Neural cell (in vitro differentiated cells): ENCODE measurements at regions not wholly inside any gene's neighbourhood (a gene's known extent, or its start where the extent isn't known, plus 50 kb on each side); places are given as distances from the start of the nearest gene placed in this dataset.

Experiments
- H2AFZ ChIP-seq: fragments of 200-600, 300-800 bp; sonication (generic), shearing (Covaris generic); 2 replicates; pipeline ENCODE4 v1.6.0; 2014; ENCODE audit warnings: low read depth, mild to moderate bottlenecking, antibody characterized with exemption, low read length, moderate library complexity
- H3F3A ChIP-seq: fragments of 200-600 bp; shearing (Covaris generic); 2 replicates; pipeline ENCODE4 v1.6.1; 2016; ENCODE audit warnings: mild to moderate bottlenecking, moderate library complexity, mixed read lengths, antibody characterized with exemption, low read length; ENCODE audit not compliant: insufficient read depth, poor library complexity, severe bottlenecking
- H3K27ac ChIP-seq: fragments of 200-600, 300-800 bp; sonication (generic), shearing (Covaris generic); 2 replicates; pipeline ENCODE4 v1.5.1; 2014; ENCODE audit warnings: mild to moderate bottlenecking, low read length, moderate library complexity
- H3K27me3 ChIP-seq: fragments of 300-800, 200-600 bp; sonication (generic), shearing (Covaris generic); 2 replicates; pipeline ENCODE4 v1.6.0; 2014; ENCODE audit warnings: mild to moderate bottlenecking, low read depth, low read length, moderate library complexity; ENCODE audit not compliant: insufficient read depth
- H3K36me3 ChIP-seq: fragments of 300-800, 200-600 bp; sonication (generic), shearing (Covaris generic); 2 replicates; pipeline ENCODE4 v1.5.1; 2014; ENCODE audit warnings: mild to moderate bottlenecking, antibody characterized with exemption, low read length, moderate library complexity; ENCODE audit not compliant: insufficient read depth
- H3K4me2 ChIP-seq: fragments of 300-800, 200-600 bp; sonication (generic), shearing (Covaris generic); 2 replicates; pipeline ENCODE4 v1.6.0; 2014; ENCODE audit warnings: mild to moderate bottlenecking, low read length
- H3K4me3 ChIP-seq: fragments of 300-800, 200-600 bp; sonication (generic), shearing (Covaris generic); 2 replicates; pipeline ENCODE4 v1.5.1; 2014; ENCODE audit warnings: mild to moderate bottlenecking, low read length, moderate library complexity
- H3K79me2 ChIP-seq: fragments of 200-600 bp; shearing (Covaris generic); replicated peaks from 2 replicates; pipeline ENCODE4 v1.6.0; 2014; ENCODE audit warnings: mild to moderate bottlenecking, low read length, moderate library complexity; ENCODE audit not compliant: insufficient read depth
- H3K9ac ChIP-seq: fragments of 300-800, 200-600 bp; sonication (generic), shearing (Covaris generic); 2 replicates; pipeline ENCODE4 v1.6.1; 2016; ENCODE audit warnings: mild to moderate bottlenecking, low read length, mixed read lengths
- H3K9me2 ChIP-seq: fragments of 200-600 bp; shearing (Covaris generic); 2 replicates; pipeline ENCODE4 v1.6.1; 2016; ENCODE audit warnings: mild to moderate bottlenecking, low read length, mixed read lengths; ENCODE audit not compliant: insufficient read depth
- H3K9me3 ChIP-seq: fragments of 200-600, 300-800 bp; sonication (generic), shearing (Covaris generic); 2 replicates; pipeline ENCODE4 v1.6.1; 2016; ENCODE audit warnings: mild to moderate bottlenecking, mixed run types, low read length, moderate library complexity, mixed read lengths
- H4K20me1 ChIP-seq: fragments of 200-600 bp; shearing (Covaris generic); 2 replicates; pipeline ENCODE4 v1.6.1; 2016; ENCODE audit warnings: mild to moderate bottlenecking, mixed run types; ENCODE audit not compliant: insufficient read depth
- EP300 ChIP-seq: fragments of 450-650 bp; conservative IDR thresholded peaks from 2 replicates; pipeline ENCODE4 v1.6.1; 2014; ENCODE audit warnings: antibody characterized with exemption, mild to moderate bottlenecking, moderate library complexity; ENCODE audit not compliant: poor library complexity, severe bottlenecking
- EZH2 ChIP-seq: fragments of 200-600, 300-800 bp; shearing (Covaris generic), sonication (generic); IDR thresholded peaks from 2 replicates; pipeline ENCODE4 v1.6.1; 2014; ENCODE audit warnings: antibody characterized with exemption, low read length, borderline replicate concordance, mild to moderate bottlenecking; ENCODE audit not compliant: insufficient read depth, poor library complexity, severe bottlenecking
- MXI1 ChIP-seq: fragments of 450-650 bp; conservative IDR thresholded peaks from 2 replicates; pipeline ENCODE4 v1.6.1; 2014; ENCODE audit warnings: antibody characterized with exemption, mild to moderate bottlenecking; ENCODE audit not compliant: poor library complexity, severe bottlenecking
- POLR2AphosphoS5 ChIP-seq: IDR thresholded peaks from 2 replicates; pipeline ENCODE4 v1.6.1; 2012
- RAD21 ChIP-seq: fragments of 450-650 bp; conservative IDR thresholded peaks from 2 replicates; pipeline ENCODE4 v1.6.1; 2014; ENCODE audit warnings: antibody characterized with exemption, mild to moderate bottlenecking, moderate library complexity
- SMC3 ChIP-seq: fragments of 450-650 bp; conservative IDR thresholded peaks from 2 replicates; pipeline ENCODE4 v1.6.1; 2014; ENCODE audit warnings: antibody characterized with exemption, mild to moderate bottlenecking, moderate library complexity; ENCODE audit not compliant: poor library complexity
- TAF1 ChIP-seq: IDR thresholded peaks from 2 replicates; pipeline ENCODE4 v1.6.1; 2012; ENCODE audit warnings: low read depth
- TF ChIP-seq, protein P1 (sequence below): IDR thresholded peaks from 2 replicates; pipeline ENCODE4 v1.6.1; 2012; ENCODE audit warnings: borderline replicate concordance
- TF ChIP-seq, protein P2 (sequence below): fragments of 450-650 bp; IDR thresholded peaks from 2 replicates; pipeline ENCODE4 v1.5.1; 2014; ENCODE audit warnings: antibody characterized with exemption, mild to moderate bottlenecking, moderate library complexity; ENCODE audit not compliant: poor library complexity, severe bottlenecking

DNA sequence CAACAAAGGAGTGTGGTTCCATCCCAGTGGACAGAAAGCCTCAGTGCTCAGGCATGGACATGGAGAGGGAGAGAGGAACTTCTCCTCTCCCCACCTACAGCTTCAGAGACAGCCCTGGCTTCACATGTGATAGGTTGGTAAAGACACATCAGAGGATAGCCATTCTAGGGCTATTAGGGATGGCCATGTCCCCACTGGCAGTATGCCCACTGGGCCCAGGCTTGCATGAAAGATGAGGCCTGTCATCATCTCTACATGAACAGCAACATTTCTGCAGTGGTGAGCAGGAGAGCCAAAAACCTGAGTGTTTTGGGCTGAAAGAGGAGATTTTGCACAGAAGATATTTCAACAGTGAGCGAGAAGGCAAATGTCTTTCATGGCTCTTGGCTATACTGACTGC is 517.2 kb downstream of the NR4A2 start:
- Histone ChIP-seq H4K20me1 (no peaks in the 10 kb centered on the region), H3K27me3 (no peaks in the 10 kb centered on the region), H3K79me2 (no peaks in the 10 kb centered on the region), H2AFZ (no peak overlapping the region), H3K9ac (no peak overlapping the region), H3K4me3 (no peak overlapping the region), H3K9me2 (no peaks in the 10 kb centered on the region), H3K27ac (no peak overlapping the region), H3K36me3 (no peaks in the 10 kb centered on the region), H3F3A (no peaks in the 10 kb centered on the region), H3K9me3 (peaks cover 6% of the 10 kb centered on the region), H3K4me2 (no peak overlapping the region)
- TF ChIP-seq EP300 = no peak
- TF ChIP-seq TAF1 = no peak
- TF ChIP-seq, protein P1, sequence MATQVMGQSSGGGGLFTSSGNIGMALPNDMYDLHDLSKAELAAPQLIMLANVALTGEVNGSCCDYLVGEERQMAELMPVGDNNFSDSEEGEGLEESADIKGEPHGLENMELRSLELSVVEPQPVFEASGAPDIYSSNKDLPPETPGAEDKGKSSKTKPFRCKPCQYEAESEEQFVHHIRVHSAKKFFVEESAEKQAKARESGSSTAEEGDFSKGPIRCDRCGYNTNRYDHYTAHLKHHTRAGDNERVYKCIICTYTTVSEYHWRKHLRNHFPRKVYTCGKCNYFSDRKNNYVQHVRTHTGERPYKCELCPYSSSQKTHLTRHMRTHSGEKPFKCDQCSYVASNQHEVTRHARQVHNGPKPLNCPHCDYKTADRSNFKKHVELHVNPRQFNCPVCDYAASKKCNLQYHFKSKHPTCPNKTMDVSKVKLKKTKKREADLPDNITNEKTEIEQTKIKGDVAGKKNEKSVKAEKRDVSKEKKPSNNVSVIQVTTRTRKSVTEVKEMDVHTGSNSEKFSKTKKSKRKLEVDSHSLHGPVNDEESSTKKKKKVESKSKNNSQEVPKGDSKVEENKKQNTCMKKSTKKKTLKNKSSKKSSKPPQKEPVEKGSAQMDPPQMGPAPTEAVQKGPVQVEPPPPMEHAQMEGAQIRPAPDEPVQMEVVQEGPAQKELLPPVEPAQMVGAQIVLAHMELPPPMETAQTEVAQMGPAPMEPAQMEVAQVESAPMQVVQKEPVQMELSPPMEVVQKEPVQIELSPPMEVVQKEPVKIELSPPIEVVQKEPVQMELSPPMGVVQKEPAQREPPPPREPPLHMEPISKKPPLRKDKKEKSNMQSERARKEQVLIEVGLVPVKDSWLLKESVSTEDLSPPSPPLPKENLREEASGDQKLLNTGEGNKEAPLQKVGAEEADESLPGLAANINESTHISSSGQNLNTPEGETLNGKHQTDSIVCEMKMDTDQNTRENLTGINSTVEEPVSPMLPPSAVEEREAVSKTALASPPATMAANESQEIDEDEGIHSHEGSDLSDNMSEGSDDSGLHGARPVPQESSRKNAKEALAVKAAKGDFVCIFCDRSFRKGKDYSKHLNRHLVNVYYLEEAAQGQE = no peak
- no peak for TF ChIP-seq MXI1
- TF ChIP-seq EZH2 = no peak
- no peak for TF ChIP-seq POLR2AphosphoS5
- no peak for TF ChIP-seq RAD21
- TF ChIP-seq, protein P2, sequence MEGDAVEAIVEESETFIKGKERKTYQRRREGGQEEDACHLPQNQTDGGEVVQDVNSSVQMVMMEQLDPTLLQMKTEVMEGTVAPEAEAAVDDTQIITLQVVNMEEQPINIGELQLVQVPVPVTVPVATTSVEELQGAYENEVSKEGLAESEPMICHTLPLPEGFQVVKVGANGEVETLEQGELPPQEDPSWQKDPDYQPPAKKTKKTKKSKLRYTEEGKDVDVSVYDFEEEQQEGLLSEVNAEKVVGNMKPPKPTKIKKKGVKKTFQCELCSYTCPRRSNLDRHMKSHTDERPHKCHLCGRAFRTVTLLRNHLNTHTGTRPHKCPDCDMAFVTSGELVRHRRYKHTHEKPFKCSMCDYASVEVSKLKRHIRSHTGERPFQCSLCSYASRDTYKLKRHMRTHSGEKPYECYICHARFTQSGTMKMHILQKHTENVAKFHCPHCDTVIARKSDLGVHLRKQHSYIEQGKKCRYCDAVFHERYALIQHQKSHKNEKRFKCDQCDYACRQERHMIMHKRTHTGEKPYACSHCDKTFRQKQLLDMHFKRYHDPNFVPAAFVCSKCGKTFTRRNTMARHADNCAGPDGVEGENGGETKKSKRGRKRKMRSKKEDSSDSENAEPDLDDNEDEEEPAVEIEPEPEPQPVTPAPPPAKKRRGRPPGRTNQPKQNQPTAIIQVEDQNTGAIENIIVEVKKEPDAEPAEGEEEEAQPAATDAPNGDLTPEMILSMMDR = no peak
- TF ChIP-seq SMC3 = no peak

DNA sequence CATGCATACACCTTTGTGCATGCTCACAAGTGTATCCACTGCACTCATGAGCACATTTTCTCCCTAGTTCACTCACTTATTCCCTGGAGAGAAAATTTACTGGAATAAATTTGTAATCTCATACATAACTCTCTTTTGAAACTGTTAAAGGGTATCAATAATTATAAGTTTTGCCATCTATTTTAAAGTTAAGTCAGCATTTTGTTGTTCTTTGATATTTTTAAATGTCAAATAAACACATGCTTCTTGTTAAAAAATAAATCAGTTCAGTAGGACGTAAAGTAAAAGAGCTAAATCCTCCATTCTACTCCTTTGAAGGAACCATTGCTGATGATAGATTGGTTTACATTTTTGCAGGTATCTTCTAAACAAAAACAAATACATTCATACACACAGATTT is 522.1 kb downstream of the NR4A2 start:
- TF ChIP-seq TAF1 = no peak
- TF ChIP-seq MXI1 = no peak
- TF ChIP-seq, protein P2 = no peak
- no peak for TF ChIP-seq EP300
- TF ChIP-seq SMC3 = no peak
- TF ChIP-seq EZH2 = no peak
- TF ChIP-seq RAD21 = no peak
- TF ChIP-seq, protein P1 = no peak
- Histone ChIP-seq H4K20me1 (no peaks in the 10 kb centered on the region), H3K9me3 (no peaks in the 10 kb centered on the region), H3F3A (no peaks in the 10 kb centered on the region), H2AFZ (no peak overlapping the region), H3K9me2 (no peaks in the 10 kb centered on the region), H3K27me3 (no peaks in the 10 kb centered on the region), H3K9ac (no peak overlapping the region), H3K79me2 (no peaks in the 10 kb centered on the region), H3K4me2 (no peak overlapping the region), H3K27ac (no peak overlapping the region), H3K36me3 (no peaks in the 10 kb centered on the region), H3K4me3 (no peak overlapping the region)
